GM21423 (cell line): ENCODE measurements at regions not wholly inside any gene's neighbourhood (a gene's known extent, or its start where the extent isn't known, plus 50 kb on each side); places are given as distances from the start of the nearest gene placed in this dataset.
"Not testable (repeated sequence)": the region's sequence is repeated elsewhere in the genome, so short reads cannot be mapped to it uniquely, and the experiment has no call there.

ENCODE experiments used
- ATAC-seq: cut with Tn5 transposase; IDR thresholded peaks from one replicate; pipeline ENCODE4 v1.9.1; 2021; ENCODE audit warnings: mild to moderate bottlenecking, moderate library complexity; ENCODE audit not compliant: unreplicated experiment

DNA sequence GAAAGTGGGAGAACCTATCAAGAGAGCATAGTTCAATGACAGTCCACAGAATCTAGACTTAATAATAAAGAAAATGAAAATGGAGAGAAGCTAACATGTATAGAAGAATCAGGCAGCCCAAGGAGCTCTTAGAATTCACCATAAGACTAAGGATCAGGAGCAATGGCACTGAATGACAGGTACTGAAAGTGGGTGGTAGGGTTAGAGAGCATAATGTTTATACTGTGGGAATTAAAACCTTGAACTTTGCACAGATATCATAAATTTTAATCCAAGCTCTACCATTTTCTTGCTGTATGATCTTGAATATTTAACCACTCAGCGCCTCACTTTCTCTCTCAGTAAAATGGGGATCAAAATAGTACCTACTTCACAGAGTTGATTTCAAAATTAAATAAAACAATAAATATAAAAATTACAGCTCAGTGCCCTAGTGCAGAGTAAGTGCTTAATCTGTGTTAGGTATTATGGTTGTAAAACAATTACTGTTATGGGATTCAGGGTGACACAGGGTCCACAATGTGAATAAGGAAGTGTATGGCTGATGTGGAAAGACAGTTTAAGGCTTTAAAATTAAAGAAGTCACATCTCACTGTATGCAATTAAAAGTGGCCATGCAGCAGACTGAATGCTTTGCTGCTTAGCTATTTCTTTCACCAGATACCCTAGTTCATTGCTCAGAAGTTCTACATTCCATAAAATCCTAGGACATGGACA lies 319.8 kb downstream of the HINT1 start:
- ATAC-seq: no peak

GRCh38 chr5:130836729-130837649 lies 328.1 kb downstream of the HINT1 start:
- ATAC-seq: peak; percentile 83

GRCh38 chr5:130817598-130818384 lies 347.3 kb downstream of the HINT1 start:
- not testable (repeated sequence) for ATAC-seq

DNA sequence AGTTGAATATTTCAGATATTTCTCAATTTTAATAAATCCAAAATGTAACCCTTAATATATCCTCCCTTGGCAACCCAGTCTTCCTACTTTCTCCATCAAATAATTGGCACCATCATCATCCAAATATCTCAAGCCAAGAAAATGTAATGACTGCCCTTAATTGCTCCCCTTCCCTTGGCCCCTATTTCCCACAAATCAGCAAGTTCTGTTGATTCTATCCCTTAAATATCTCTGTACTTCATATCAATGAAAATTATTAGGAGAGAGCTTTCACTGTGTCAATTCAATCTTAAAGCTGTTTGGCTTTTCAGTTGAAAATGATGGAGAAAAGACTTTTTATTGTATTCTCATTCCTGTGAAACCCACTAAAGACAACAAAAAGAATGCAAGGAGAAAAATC lies 349.8 kb downstream of the HINT1 start:
- ATAC-seq: no peak

DNA sequence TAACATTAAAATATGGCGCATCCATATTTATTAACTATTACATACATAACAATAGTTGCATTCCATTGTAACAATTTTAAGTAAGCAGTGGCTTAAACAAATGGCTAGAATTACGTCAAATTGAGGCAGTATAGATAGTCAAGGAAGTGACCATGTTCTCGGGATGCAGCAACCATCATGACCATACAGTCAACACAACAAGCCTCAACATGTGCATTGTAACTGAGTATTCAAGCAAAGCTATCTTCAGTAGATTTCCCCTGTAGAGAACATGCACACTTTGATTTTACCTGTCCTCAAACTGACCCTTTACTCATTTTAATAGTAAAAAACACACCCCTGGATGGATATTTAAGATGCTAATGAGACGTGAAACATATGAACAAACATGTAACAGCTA lies 356.4 kb downstream of the HINT1 start:
- no peak for ATAC-seq

GRCh38 chr5:130805648-130806047 lies 359.4 kb downstream of the HINT1 start:
- ATAC-seq: no peak

GRCh38 chr5:130805036-130805435 lies 360.0 kb downstream of the HINT1 start:
- no peak for ATAC-seq

- ATAC-seq: no peak
Measured at GRCh38 chr5:130801963-130802362, 363.1 kb downstream of the HINT1 start.

DNA sequence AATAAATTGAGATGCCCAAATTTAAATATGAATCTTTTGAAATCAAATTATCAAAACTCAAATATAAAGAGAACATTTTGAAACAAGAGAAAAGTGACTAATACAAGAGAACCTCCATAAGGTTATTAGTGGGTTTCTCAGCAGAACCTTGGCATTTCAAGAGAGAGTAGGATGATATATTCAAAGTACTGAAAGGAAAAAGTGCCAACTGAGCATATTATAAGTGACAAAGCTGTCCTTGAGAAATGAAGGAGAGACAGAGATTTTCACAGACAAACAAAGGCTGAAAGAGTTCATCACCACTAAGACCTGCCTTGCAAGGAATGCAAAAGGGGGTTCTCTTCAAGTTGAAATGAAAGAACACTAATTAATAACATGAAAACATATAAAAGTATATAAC lies 366.0 kb downstream of the HINT1 start:
- no peak for ATAC-seq

- no peak for ATAC-seq
Measured at GRCh38 chr5:130797303-130797702, 367.8 kb downstream of the HINT1 start.

DNA sequence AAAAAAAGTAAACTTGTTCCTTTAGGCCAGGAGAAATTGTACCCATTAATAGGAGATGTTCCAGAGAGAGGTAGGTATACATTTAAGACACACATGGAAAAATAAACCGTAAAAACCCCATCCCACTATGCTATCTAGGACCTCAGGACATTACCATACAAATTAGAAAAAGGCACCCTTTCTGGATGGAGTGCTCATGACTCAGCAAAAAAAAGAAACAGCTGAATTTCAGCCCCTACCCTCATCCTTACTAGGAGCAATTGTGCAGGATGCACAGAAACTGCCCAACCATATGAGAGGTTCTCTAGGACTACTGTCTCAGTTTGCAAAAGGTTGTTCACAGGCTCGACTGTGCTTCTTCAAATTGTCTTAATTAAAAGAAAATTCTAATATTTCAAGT lies 368.2 kb downstream of the HINT1 start:
- ATAC-seq: no peak

GRCh38 chr5:130796032-130796431 lies 369.0 kb downstream of the HINT1 start:
- no peak for ATAC-seq

GRCh38 chr5:130795037-130795436 lies 370.0 kb downstream of the HINT1 start:
- ATAC-seq: no peak

DNA sequence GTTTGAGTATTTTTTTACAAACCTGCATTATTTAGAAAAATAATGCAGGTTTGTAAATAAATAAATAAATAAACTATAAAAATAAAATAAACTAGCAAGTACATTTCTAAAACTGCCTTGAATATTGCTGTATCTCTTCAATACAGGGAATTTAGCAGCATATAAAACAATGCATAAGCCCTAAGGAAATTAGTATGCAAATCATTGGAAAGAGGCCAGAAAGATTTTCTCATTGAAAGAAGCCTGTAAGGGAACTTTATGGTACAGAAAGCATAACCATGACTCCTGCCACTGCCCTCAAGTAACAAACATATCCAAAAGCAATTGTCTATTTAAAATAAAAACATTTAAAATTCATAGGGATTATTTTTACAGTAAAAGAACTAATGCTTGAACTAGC lies 387.3 kb downstream of the HINT1 start:
- ATAC-seq: no peak

GRCh38 chr5:130773813-130774212 lies 391.2 kb downstream of the HINT1 start:
- ATAC-seq: no peak

GRCh38 chr5:130762031-130762430 lies 403.0 kb downstream of the HINT1 start:
- ATAC-seq: no peak

DNA sequence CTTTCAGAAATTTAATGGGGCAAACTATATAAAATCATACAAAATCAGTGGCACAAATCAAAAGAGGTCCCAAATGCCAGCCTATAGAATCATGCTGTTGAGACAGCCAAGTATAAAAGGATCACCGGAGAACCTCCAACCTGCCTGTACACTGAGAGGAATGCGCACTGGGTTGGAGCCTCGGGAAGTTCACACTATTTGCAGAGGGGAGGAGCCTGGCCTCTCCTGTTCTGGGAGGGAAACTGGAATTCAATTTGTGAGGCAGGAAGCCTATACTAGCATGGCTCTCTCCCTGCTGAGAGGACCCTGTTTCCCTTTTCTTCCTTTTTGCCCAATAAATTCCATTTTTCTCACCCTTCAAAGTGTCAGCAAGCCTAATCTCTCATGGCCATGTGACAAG lies 406.0 kb downstream of the HINT1 start:
- no peak for ATAC-seq

DNA sequence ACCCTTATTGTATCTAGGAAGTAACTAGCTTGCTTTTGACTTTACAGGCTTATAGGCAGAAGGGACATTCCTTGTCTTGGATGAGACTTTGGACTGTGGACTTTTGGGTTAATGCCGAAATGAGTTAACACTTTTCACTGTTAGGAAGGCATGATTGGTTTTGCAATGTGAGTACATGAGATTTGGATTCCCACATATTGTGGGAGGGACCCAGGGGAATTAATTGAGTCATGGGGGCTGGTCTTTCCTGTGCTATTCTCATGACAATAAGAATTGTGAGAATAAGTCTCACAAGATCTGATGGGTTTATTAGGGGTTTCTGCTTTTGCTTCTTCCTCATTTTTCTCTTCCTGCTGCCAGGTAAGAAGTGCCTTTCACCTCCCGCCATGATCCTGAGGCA lies 417.5 kb downstream of the HINT1 start:
- no peak for ATAC-seq

DNA sequence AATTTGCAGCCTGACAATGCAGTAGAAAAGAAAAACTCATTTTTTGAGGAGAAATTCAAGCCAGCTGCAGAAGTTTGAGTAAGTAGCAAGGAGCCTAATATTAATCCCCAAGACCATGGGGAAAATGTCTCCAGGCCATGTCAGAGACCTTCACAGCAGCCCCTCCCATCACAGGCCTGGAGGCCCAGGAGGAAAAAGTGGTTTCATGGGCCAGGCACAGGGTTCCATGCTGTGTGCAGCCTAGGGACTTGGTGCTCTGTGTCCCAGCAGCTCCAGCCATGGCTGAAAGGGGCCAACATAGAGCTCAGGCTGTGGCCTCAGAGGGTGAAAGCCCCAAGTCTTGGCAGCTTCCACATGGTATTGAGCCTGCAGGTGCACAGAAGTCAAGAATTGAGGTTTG lies 418.4 kb downstream of the HINT1 start:
- not testable (repeated sequence) for ATAC-seq

DNA sequence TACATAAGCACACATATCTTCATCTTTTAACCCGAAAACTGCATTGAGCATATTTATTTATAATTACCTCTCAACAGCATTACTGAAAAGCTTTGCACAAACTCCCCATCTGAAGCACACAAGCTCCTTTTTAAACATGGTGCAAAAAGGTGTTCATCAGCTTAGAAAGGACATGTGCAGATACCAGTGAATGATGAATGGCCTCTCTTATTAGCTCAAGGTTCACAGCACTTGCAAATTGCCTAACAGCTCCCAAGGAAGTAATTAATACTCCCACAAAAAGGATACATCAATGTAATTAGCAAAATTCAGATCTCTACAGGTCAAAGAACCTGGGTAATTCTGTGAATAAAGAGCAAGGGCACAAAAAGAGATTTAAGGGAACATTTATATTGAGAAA lies 422.0 kb downstream of the HINT1 start:
- no peak for ATAC-seq

GRCh38 chr5:130740047-130740569 lies 424.9 kb downstream of the HINT1 start:
- ATAC-seq: no peak
